IPS DF 6.9 (cell line): ENCODE measurements at regions not wholly inside any gene's neighbourhood (a gene's known extent, or its start where the extent isn't known, plus 50 kb on each side); places are given as distances from the start of the nearest gene placed in this dataset.

Experiments used
- DNase-seq: peaks from one replicate; pipeline ENCODE4 v3.0.0-alpha.2; 2013; ENCODE audit warnings: low read depth, low spot score
- H3K27ac ChIP-seq: one replicate; pipeline ENCODE4 v1.5.1; 2013; ENCODE audit warnings: low read length, control low read depth
- H3K27me3 ChIP-seq: 2 replicates; pipeline ENCODE4 v1.6.1; 2013; ENCODE audit warnings: mild to moderate bottlenecking, low read length; ENCODE audit not compliant: control insufficient read depth, insufficient read depth
- H3K36me3 ChIP-seq: 2 replicates; pipeline ENCODE4 v1.6.1; 2013; ENCODE audit warnings: low read length; ENCODE audit not compliant: control insufficient read depth, insufficient read depth
- H3K4me1 ChIP-seq: 2 replicates; pipeline ENCODE4 v1.6.1; 2013; ENCODE audit warnings: low read length; ENCODE audit not compliant: control insufficient read depth, insufficient read depth
- H3K4me3 ChIP-seq: 2 replicates; pipeline ENCODE4 v1.5.1; 2013; ENCODE audit warnings: mild to moderate bottlenecking, low read length
- H3K9me3 ChIP-seq: 2 replicates; pipeline ENCODE4 v1.6.1; 2013; ENCODE audit warnings: low read length, inconsistent platforms; ENCODE audit not compliant: control insufficient read depth, insufficient read depth
- WGBS: extraction: QIAGEN DNeasy Blood & Tissue Kit; methylation state at CpG from one replicate; pipeline ENCODE4 v1.1.7; 2013; ENCODE audit warnings: mixed read lengths, missing lambda C conversion rate; ENCODE audit not compliant: insufficient read length, insufficient coverage; 5-methylcytosine and 5-hydroxymethylcytosine counted together

DNA sequence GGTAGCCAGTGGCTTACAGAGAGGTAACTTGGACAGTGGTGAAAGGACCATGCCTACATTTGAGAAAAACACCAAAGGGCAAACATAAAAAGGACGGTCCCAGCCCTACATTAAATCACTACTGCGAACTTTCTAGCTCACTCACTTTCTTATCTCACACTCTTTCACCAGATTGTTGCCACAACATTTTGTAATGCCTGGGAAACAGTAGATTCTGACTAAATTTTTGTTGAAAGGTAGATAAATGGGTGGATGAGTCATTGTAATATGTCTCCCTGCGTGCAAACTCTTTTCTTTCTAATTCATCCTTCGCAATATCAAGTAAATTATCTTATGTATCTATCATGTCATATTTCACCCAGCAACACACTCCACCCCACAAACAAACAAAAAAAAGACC is 192.2 kb downstream of the IRS1 start:
- Histone ChIP-seq H3K9me3 (no peaks in the 10 kb centered on the region), H3K36me3 (no peaks in the 10 kb centered on the region), H3K4me1 (no peaks in the 10 kb centered on the region), H3K27me3 (no peaks in the 10 kb centered on the region), H3K4me3 (no peak overlapping the region), H3K27ac (no peak overlapping the region)
- no peak for DNase-seq
- WGBS = 100% methylated on average over 1 of the region's 4 CpGs

DNA sequence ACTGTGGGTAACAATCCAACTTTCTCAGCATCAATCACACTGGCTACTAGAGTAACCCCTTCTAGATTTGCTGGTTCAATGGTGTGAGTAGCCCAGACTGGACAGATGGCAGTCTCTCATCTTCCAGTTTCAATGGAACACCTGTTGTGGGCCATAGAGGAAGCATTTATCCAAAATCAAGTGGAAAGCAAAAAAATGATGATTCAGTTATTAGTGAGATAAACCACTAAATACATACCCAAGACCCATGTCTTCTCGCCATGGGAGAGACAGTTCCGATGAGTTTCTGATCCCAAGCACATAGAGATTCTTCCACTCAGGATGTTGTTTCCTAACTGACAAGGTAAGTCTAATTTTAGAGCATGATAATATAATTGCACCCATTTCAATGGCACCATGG is 194.0 kb downstream of the IRS1 start:
- Histone ChIP-seq H3K9me3 (no peaks in the 10 kb centered on the region), H3K4me1 (no peaks in the 10 kb centered on the region; the same call in 1 of the 2 replicates), H3K36me3 (no peaks in the 10 kb centered on the region), H3K27me3 (no peaks in the 10 kb centered on the region), H3K27ac (no peak overlapping the region), H3K4me3 (no peak overlapping the region)
- whole genome bisulfite sequencing = no CpG with 5 or more reads among the region's 2 CpGs
- DNase-seq = no peak

DNA sequence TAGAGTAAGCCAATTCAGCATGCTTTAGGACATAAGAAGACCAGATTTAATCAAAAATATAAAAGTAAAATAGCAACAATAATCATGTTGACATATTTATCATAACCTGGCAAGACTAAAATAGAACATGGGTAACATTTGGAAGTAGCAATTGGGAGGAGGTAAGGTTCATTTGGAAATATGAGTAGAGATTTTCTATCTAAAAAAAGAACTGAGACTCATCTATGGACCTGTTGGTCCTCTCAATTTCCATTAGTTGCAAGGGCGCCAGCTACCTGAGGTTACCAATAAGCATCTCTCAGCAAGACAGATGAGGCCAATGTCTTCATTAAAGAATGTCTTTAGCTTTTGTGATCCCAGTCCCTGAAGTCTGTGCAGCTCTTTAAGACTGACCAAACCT is 196.0 kb downstream of the IRS1 start:
- no CpG with 5 or more reads among the region's 1 CpG for whole genome bisulfite sequencing
- Histone ChIP-seq H3K27me3 (no peaks in the 10 kb centered on the region), H3K9me3 (no peaks in the 10 kb centered on the region), H3K4me1 (no peaks in the 10 kb centered on the region; the same call in 1 of the 2 replicates), H3K36me3 (no peaks in the 10 kb centered on the region), H3K4me3 (no peak overlapping the region), H3K27ac (no peak overlapping the region)
- no peak for DNase-seq

DNA sequence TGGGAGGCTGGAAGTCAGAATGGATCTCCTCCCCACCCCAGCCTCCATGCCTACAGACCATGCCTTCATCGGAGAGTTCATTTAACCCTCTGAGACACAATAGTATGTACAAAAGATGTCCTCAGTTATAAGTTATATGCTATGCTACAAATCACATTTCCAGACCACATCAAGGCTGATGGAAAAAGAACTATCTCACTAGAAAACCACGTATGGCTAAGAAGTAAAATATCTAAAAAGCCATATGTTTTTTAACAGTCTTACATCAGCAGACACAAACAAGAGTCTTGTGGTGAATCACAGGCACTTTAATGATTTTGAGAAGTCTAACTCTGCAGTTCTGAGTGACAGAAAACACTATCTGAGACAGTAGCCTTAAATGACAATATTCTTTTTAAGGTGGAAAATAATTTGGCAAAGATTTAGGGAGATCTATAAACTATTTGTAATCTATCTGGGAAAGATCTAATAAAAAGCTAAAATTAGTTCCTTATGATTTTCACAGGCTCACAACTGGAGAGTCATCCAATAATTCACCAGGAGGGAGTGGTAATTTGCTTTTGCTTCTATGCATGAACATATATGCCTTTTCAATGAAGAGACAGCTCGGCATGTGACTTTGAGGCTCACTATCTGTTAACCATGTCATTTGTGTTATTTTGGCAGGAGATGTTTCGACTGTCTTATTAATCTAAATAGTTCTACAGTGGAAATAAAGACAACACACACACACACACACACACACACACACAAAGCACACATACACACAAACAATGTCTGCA is 197.5 kb downstream of the IRS1 start:
- no CpG with 5 or more reads among the region's 4 CpGs for WGBS
- H3K36me3 ChIP-seq = no peaks in the 10 kb centered on the region
- H3K27me3 ChIP-seq = no peaks in the 10 kb centered on the region
- no peak for DNase-seq
- H3K4me1 ChIP-seq = no peaks in the 10 kb centered on the region; the same call in 1 of the 2 replicates
- H3K9me3 ChIP-seq = no peaks in the 10 kb centered on the region
- no peak overlapping the region for H3K4me3 ChIP-seq
- no peak overlapping the region for H3K27ac ChIP-seq

DNA sequence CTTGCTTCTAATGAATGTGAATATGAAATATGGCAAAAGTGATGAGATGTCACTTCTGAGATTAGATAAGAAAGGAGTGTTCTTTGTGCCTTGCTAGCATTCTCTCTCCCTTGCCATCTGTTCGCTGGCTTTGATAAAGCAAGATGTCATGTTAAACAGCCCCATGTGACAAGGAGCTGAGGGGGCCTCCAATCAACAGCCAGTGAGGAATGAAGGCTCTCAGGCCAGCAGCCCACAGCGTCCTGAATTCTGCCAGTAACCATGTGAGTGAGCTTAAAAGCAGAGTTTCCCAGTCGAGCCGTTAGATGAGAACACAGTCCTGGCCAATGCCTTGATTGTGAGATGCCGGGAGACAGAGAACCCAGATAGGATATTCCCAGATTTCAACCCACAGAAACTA is 198.8 kb downstream of the IRS1 start:
- H3K4me3 ChIP-seq = no peak overlapping the region
- H3K27ac ChIP-seq = no peak overlapping the region
- no CpG with 5 or more reads among the region's 5 CpGs for WGBS
- H3K27me3 ChIP-seq = no peaks in the 10 kb centered on the region
- no peaks in the 10 kb centered on the region for H3K36me3 ChIP-seq
- H3K9me3 ChIP-seq = no peaks in the 10 kb centered on the region
- DNase-seq = no peak
- no peaks in the 10 kb centered on the region; the same call in 1 of the 2 replicates for H3K4me1 ChIP-seq

DNA sequence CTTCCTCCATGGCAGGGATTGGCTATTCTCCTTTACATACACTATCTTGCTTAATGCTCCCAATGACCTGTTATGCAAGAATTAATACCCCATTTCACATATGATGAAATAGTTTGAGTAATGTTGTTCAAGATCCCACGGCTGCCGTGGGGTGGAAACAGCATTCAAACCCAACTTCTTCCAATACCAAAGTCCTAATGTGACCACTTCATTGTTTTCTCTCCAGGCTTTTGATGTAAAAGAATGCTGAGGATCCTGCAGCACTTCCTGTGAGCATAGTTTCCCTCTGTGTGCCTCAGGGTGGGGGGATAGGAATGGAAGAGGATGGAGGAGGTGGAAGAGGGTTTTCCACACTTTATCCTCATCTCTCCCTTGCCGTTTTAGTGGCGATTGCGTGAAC is 199.4 kb downstream of the IRS1 start:
- no peaks in the 10 kb centered on the region for H3K27me3 ChIP-seq
- no peaks in the 10 kb centered on the region for H3K36me3 ChIP-seq
- H3K4me3 ChIP-seq = no peak overlapping the region
- no peak overlapping the region for H3K27ac ChIP-seq
- no peaks in the 10 kb centered on the region; the same call in 1 of the 2 replicates for H3K4me1 ChIP-seq
- no peak for DNase-seq
- no peaks in the 10 kb centered on the region for H3K9me3 ChIP-seq
- WGBS = no CpG with 5 or more reads among the region's 5 CpGs

DNA sequence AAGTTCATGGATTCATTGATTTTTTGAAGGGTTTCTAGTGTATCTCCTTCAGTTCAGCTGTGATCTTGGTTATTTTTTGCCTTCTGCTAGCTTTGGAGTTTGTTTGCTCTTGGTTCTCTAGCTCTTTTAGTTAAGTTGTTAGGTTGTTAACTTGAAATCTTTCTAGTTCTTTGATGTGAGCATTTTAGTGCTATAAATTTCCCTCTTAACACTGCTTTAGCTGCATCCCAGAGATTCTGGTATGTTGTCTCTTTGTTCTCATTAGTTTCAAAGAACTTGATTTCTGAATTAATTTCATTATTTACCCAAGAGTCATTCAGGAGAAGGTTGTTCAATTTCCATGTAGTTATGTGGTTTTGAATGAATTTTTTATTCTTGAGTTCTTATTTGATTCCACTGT is 210.6 kb downstream of the IRS1 start:
- no peak for DNase-seq
- no peaks in the 10 kb centered on the region for H3K27me3 ChIP-seq
- no peaks in the 10 kb centered on the region for H3K36me3 ChIP-seq
- H3K4me1 ChIP-seq = no peaks in the 10 kb centered on the region
- no peaks in the 10 kb centered on the region for H3K9me3 ChIP-seq
- no peak overlapping the region for H3K4me3 ChIP-seq
- H3K27ac ChIP-seq = no peak overlapping the region

DNA sequence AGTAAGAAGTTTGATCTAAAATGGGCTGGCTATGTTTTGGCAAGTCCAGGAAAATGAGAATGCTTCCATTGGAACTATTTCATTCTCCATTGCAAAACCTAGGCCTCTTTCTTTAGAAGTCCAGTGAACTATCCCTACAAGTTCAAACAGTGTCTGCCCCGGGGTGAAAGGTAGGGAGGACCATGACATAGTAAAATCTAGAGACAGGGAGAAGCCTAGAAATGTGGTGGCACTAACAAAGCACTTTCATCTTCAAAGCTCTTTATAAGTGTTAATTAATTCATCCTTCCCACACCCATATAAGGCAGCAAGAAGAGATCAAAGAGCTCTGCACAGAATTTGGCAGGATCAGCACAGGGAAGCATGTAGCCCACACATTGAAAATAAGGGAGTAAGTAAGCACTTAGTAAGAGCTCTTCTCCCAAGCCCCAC is 214.5 kb downstream of the IRS1 start:
- no peak for DNase-seq
- Histone ChIP-seq H3K27ac (no peak overlapping the region), H3K4me3 (no peak overlapping the region), H3K9me3 (no peaks in the 10 kb centered on the region), H3K27me3 (no peaks in the 10 kb centered on the region), H3K4me1 (no peaks in the 10 kb centered on the region), H3K36me3 (no peaks in the 10 kb centered on the region)
- WGBS = no CpG with 5 or more reads among the region's 1 CpG

DNA sequence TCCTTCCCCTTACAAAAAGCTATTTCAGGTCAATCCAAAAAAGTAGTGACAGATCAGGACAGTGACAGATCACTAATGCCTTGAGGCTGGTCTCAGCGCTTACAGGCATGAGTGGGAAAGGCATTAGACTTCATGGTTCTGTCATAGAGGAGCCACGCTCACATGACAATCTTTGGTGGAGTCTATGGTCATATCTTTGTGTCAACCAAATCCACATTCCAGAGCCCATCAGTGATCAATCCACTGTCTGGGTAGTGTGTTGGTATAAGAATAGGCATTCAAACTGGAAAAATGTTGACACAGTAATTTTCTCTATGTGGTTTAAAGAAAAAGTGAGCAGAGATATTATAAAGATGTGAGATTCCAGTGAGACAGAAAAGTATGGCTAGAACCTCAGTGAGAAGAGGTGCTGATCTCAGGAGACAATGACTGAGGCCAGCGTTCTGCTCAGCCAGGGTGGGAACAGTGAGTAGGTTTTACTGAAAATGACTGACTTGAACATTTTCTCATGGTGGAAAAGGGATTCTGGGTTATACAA is 215.0 kb downstream of the IRS1 start:
- no peak overlapping the region for H3K27ac ChIP-seq
- H3K9me3 ChIP-seq = no peaks in the 10 kb centered on the region
- H3K4me1 ChIP-seq = no peaks in the 10 kb centered on the region
- H3K4me3 ChIP-seq = no peak overlapping the region
- no peaks in the 10 kb centered on the region for H3K27me3 ChIP-seq
- WGBS = no CpG with 5 or more reads among the region's 3 CpGs
- H3K36me3 ChIP-seq = no peaks in the 10 kb centered on the region
- no peak for DNase-seq

DNA sequence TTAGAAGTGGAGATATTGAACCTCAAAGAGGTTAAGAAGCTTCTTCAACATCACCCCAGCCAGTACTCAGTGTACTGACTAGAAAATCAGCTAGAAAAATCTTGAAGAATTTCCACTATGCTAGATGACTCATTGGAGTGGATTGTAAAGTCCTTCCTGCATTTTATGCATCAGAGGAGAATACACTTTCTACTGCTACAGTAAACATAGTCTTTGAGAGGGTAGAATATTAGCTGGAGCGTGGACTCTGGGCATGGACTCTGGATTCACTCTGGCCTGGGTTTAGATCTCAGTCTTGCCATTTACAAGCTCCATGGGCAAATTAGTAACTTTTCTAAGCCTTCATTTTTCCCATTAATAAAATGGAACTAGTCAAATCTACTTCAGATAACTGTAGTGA is 215.9 kb downstream of the IRS1 start:
- no peaks in the 10 kb centered on the region for H3K4me1 ChIP-seq
- no peak for DNase-seq

DNA sequence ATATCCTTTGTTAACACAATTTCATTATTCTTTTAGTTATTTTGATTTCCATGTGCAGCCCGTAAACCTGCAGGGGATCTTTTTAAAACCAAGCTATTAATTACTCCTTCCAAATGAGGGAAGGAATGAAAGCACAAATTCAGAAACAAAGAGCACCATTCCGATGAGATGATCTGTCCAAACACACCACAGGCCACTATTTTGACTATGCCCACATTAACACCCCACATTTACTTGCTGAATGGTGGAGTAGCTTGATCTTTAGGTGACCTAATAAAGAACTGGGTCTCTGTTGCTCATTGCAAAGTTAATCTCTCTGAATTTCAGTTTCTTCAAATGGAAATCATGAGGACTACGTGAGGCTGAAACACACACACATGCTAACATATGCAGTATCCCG is 218.0 kb downstream of the IRS1 start:
- no peak overlapping the region for H3K4me3 ChIP-seq
- WGBS = no CpG with 5 or more reads among the region's 4 CpGs
- H3K9me3 ChIP-seq = no peaks in the 10 kb centered on the region
- H3K4me1 ChIP-seq = no peaks in the 10 kb centered on the region
- no peak overlapping the region for H3K27ac ChIP-seq
- no peak for DNase-seq
- H3K36me3 ChIP-seq = no peaks in the 10 kb centered on the region
- H3K27me3 ChIP-seq = no peaks in the 10 kb centered on the region

More for the DNA sequence above, 215.9 kb downstream of the IRS1 start:
- H3K9me3 ChIP-seq = no peaks in the 10 kb centered on the region
- no peak overlapping the region for H3K4me3 ChIP-seq
- no peaks in the 10 kb centered on the region for H3K27me3 ChIP-seq
- no CpG with 5 or more reads among the region's 1 CpG for WGBS
- H3K27ac ChIP-seq = no peak overlapping the region
- no peaks in the 10 kb centered on the region for H3K36me3 ChIP-seq
